PC-9 (cell line): ENCODE measurements at regions not wholly inside any gene's neighbourhood (a gene's known extent, or its start where the extent isn't known, plus 50 kb on each side); places are given as distances from the start of the nearest gene placed in this dataset.

ENCODE experiments used
- BruUV-seq: library from RNA; stranded (reverse); fragments of 400-500 nt; replicated peaks from 2 replicates; lab custom pipeline; 2021; lab: Mats Ljungman, UMichigan
- CTCF ChIA-PET: fragments of 300-600 bp; sonication (Branson Sonifier 250); formaldehyde crosslinking; loops from one replicate; lab custom pipeline; 2022; ENCODE audit warnings: antibody characterized with exemption; lab: Charles Lee
- POLR2A ChIA-PET: fragments of 300-600 bp; sonication (Branson Sonifier 250); formaldehyde crosslinking; loops from one replicate; lab custom pipeline; 2022; ENCODE audit warnings: antibody characterized with exemption; ENCODE audit not compliant: unreplicated experiment; lab: Charles Lee
- DNase-seq, 2 experiments: peaks; one replicate each; pipeline versions ENCODE4 v3.0.0 to v3.0.0-alpha.2; 2015 to 2022; ENCODE audit warnings: mixed read lengths in 1 of 2
- H2AFZ ChIP-seq: fragments of 200-600 bp; sonication (generic); 2 replicates; pipeline ENCODE4 v1.8.1; 2017; ENCODE audit warnings: antibody characterized with exemption
- H3F3A ChIP-seq: fragments of 200-600 bp; sonication (generic); 2 replicates; pipeline ENCODE4 v1.8.1; 2017; ENCODE audit warnings: antibody characterized with exemption, mild to moderate bottlenecking, low read depth; ENCODE audit not compliant: insufficient read depth
- H3K27ac ChIP-seq: fragments of 200-600 bp; sonication (generic); 2 replicates; pipeline ENCODE4 v1.6.1; 2016; ENCODE audit warnings: mixed run types
- H3K27me3 ChIP-seq: fragments of 200-600 bp; sonication (generic); 2 replicates; pipeline ENCODE4 v1.6.1; 2016; ENCODE audit warnings: low read depth, mixed run types; ENCODE audit not compliant: insufficient read depth
- H3K36me3 ChIP-seq: fragments of 200-600 bp; sonication (generic); 2 replicates; pipeline ENCODE4 v1.6.1; 2016; ENCODE audit warnings: low read depth, mixed run types
- H3K4me1 ChIP-seq: fragments of 200-600 bp; sonication (generic); replicated peaks from 2 replicates; pipeline ENCODE4 v1.6.1; 2016; ENCODE audit warnings: mixed run types; ENCODE audit not compliant: insufficient read depth
- H3K4me2 ChIP-seq: fragments of 200-600 bp; sonication (generic); 2 replicates; pipeline ENCODE4 v1.6.1; 2017; ENCODE audit warnings: mixed run types
- H3K4me3 ChIP-seq: fragments of 200-600 bp; sonication (generic); 2 replicates; pipeline ENCODE4 v1.6.1; 2016; ENCODE audit warnings: mixed run types
- H3K79me2 ChIP-seq: fragments of 200-600 bp; sonication (generic); 2 replicates; pipeline ENCODE4 v1.6.1; 2017; ENCODE audit warnings: low read depth, mixed run types
- H3K9me2 ChIP-seq: fragments of 200-600 bp; sonication (generic); 2 replicates; pipeline ENCODE4 v1.8.1; 2017; ENCODE audit warnings: mild to moderate bottlenecking; ENCODE audit not compliant: insufficient read depth
- H3K9me3 ChIP-seq: fragments of 200-600 bp; sonication (generic); 2 replicates; pipeline ENCODE4 v1.8.1; 2016; ENCODE audit warnings: low read depth; ENCODE audit not compliant: insufficient read depth
- H4K20me1 ChIP-seq: fragments of 200-600 bp; sonication (generic); 2 replicates; pipeline ENCODE4 v1.8.1; 2017; ENCODE audit not compliant: insufficient read depth
- EZH2 ChIP-seq: fragments of 200-600 bp; sonication (generic); IDR thresholded peaks from 2 replicates; pipeline ENCODE4 v1.8.0; 2017; ENCODE audit warnings: antibody characterized with exemption, low read depth
- intact Hi-C: fragments of 100-400 bp; cut with micrococcal nuclease; formaldehyde crosslinking; loops from one replicate; pipeline ENCODE4 v1.10.0; 2022; ENCODE audit not compliant: unreplicated experiment
- TF ChIP-seq, protein P1 (sequence below): fragments of 200-600 bp; sonication (generic); conservative IDR thresholded peaks from 2 replicates; pipeline ENCODE4 v1.6.1; 2017; ENCODE audit warnings: mixed run types, antibody characterized with exemption, mild to moderate bottlenecking, moderate library complexity

DNA sequence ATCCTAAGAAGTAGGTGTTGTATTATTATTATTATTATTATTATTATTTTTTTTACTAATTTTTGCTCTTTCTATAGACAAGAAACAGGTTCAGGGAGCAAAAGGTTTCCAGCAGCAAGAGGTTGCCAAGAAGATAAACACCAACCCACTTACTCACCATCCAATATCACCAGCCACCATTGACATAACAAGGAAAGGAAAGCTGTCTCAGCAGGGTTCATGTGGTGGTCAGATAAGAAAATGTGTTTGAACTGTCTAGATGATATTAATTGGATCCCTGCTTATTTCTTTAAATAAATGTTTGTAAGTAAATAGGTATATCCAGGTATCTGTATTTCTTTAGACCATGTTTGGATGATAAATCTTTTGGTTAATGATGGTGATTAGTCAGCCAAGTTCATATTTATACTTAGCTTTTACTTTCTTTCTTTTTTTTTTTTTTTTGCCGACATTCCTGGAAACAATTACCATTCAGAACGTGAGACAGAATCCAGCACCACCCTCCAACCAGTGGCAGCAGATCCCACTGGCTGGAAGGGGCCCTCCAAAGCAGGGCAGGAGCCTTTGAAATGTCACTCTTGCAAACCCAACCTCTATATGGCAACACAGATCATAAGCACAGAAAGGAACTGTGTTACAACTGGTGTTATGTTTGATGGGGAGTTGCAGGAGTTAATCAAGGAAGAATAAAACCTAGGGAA lies 139.2 kb upstream of the ECI2 start:
- no peak for TF ChIP-seq EZH2
- TF ChIP-seq, protein P1, sequence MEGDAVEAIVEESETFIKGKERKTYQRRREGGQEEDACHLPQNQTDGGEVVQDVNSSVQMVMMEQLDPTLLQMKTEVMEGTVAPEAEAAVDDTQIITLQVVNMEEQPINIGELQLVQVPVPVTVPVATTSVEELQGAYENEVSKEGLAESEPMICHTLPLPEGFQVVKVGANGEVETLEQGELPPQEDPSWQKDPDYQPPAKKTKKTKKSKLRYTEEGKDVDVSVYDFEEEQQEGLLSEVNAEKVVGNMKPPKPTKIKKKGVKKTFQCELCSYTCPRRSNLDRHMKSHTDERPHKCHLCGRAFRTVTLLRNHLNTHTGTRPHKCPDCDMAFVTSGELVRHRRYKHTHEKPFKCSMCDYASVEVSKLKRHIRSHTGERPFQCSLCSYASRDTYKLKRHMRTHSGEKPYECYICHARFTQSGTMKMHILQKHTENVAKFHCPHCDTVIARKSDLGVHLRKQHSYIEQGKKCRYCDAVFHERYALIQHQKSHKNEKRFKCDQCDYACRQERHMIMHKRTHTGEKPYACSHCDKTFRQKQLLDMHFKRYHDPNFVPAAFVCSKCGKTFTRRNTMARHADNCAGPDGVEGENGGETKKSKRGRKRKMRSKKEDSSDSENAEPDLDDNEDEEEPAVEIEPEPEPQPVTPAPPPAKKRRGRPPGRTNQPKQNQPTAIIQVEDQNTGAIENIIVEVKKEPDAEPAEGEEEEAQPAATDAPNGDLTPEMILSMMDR, result no peak
- Histone ChIP-seq H3K4me3 (no peak overlapping the region), H3K4me2 (no peak overlapping the region), H3K36me3 (no peaks in the 10 kb centered on the region), H3K9me2 (no peaks in the 10 kb centered on the region), H3F3A (no peaks in the 10 kb centered on the region), H3K79me2 (no peaks in the 10 kb centered on the region), H3K9me3 (no peaks in the 10 kb centered on the region), H3K27ac (no peak overlapping the region), H3K27me3 (no peaks in the 10 kb centered on the region), H2AFZ (no peak overlapping the region), H3K4me1 (no peaks in the 10 kb centered on the region), H4K20me1 (no peaks in the 10 kb centered on the region)
- ChIA-PET POLR2A (no interaction called here), CTCF (interaction anchor here (0.6 kb wide), 1 partner anchor 22 kb away, joined by 3 read pairs; no protein-coding TSS in a partner anchor)
- BruUV-seq, result no TSS peak
- DNase-seq, result peak; percentile 28 to 63
- intact Hi-C loops, result no loop called here

GRCh38 chr6:4272996-4273395 lies 137.6 kb upstream of the ECI2 start:
- Histone ChIP-seq H3K79me2 (no peaks in the 10 kb centered on the region), H3K27ac (no peak overlapping the region), H2AFZ (no peak overlapping the region), H3F3A (no peaks in the 10 kb centered on the region), H3K27me3 (no peaks in the 10 kb centered on the region), H3K4me1 (no peaks in the 10 kb centered on the region), H3K36me3 (no peaks in the 10 kb centered on the region), H3K9me3 (no peaks in the 10 kb centered on the region), H3K9me2 (no peaks in the 10 kb centered on the region), H4K20me1 (no peaks in the 10 kb centered on the region), H3K4me2 (no peak overlapping the region), H3K4me3 (no peak overlapping the region)
- no peak for DNase-seq
- no TSS peak for BruUV-seq
- POLR2A ChIA-PET, result no interaction called here
- TF ChIP-seq, protein P1, result no peak
- TF ChIP-seq EZH2, result no peak
- CTCF ChIA-PET, result interaction anchor here (0.6 to 0.7 kb wide), 2 partner anchors 20 to 1691 kb away, joined by 3 to 13 read pairs; no protein-coding TSS in a partner anchor
- intact Hi-C loops, result no loop called here

- Histone ChIP-seq H3K4me1 (no peaks in the 10 kb centered on the region), H3F3A (no peaks in the 10 kb centered on the region), H3K79me2 (no peaks in the 10 kb centered on the region), H4K20me1 (no peaks in the 10 kb centered on the region), H3K9me3 (no peaks in the 10 kb centered on the region), H3K4me3 (no peak overlapping the region), H3K27me3 (no peaks in the 10 kb centered on the region), H3K27ac (no peak overlapping the region), H3K9me2 (no peaks in the 10 kb centered on the region), H3K4me2 (no peak overlapping the region), H3K36me3 (no peaks in the 10 kb centered on the region), H2AFZ (no peak overlapping the region)
- ChIA-PET POLR2A (no interaction called here), CTCF (no interaction called here)
- intact Hi-C loops, result no loop called here
- DNase-seq, result no peak
- TF ChIP-seq, protein P1, result no peak
- no peak for TF ChIP-seq EZH2
- BruUV-seq, result no TSS peak
Measured at GRCh38 chr6:4271761-4272470, 136.5 kb upstream of the ECI2 start.
